MG63 (cell line): ENCODE measurements at regions not wholly inside any gene's neighbourhood (a gene's known extent, or its start where the extent isn't known, plus 50 kb on each side); places are given as distances from the start of the nearest gene placed in this dataset.

Source experiments
- DNase-seq: peaks from one replicate; pipeline ENCODE4 v3.0.0-alpha.2; 2020
- H3K27me3 ChIP-seq: fragments of 250-450 bp; sonication (Bioruptor Pico); 2 replicates; pipeline ENCODE4 v1.5.1; 2020; ENCODE audit warnings: mild to moderate bottlenecking, moderate library complexity
- H3K36me3 ChIP-seq: fragments of 250-450 bp; sonication (Bioruptor Pico); 2 replicates; pipeline ENCODE4 v1.5.1; 2020; ENCODE audit warnings: mild to moderate bottlenecking, moderate library complexity
- H3K4me3 ChIP-seq: fragments of 250-450 bp; sonication (Bioruptor Pico); 2 replicates; pipeline ENCODE4 v1.5.1; 2020; ENCODE audit warnings: mild to moderate bottlenecking, moderate library complexity
- H3K9me3 ChIP-seq: fragments of 250-450 bp; sonication (Bioruptor Pico); 2 replicates; pipeline ENCODE4 v1.5.1; 2020; ENCODE audit warnings: mild to moderate bottlenecking, moderate library complexity

GRCh38 chr2:145302451-145302850 lies 782.5 kb upstream of the ZEB2 start:
- DNase-seq, result no peak
- Histone ChIP-seq H3K27me3 (no peaks in the 10 kb centered on the region), H3K4me3 (no peak overlapping the region), H3K36me3 (no peaks in the 10 kb centered on the region), H3K9me3 (no peaks in the 10 kb centered on the region)

GRCh38 chr2:145299368-145299767 lies 779.4 kb upstream of the ZEB2 start:
- no peak overlapping the region for H3K4me3 ChIP-seq
- no peak for DNase-seq
- no peaks in the 10 kb centered on the region for H3K36me3 ChIP-seq
- no peaks in the 10 kb centered on the region for H3K9me3 ChIP-seq
- H3K27me3 ChIP-seq, result no peaks in the 10 kb centered on the region

GRCh38 chr2:145292166-145292565 lies 772.2 kb upstream of the ZEB2 start:
- Histone ChIP-seq H3K9me3 (no peaks in the 10 kb centered on the region), H3K27me3 (no peaks in the 10 kb centered on the region), H3K4me3 (no peak overlapping the region), H3K36me3 (no peaks in the 10 kb centered on the region)
- no peak for DNase-seq

GRCh38 chr2:145290986-145291385 lies 771.1 kb upstream of the ZEB2 start:
- DNase-seq, result no peak
- H3K4me3 ChIP-seq, result no peak overlapping the region
- no peaks in the 10 kb centered on the region for H3K9me3 ChIP-seq

GRCh38 chr2:145289946-145290345 lies 770.0 kb upstream of the ZEB2 start:
- H3K27me3 ChIP-seq, result no peaks in the 10 kb centered on the region
- H3K36me3 ChIP-seq, result no peaks in the 10 kb centered on the region
- DNase-seq, result no peak
- no peak overlapping the region for H3K4me3 ChIP-seq
- no peaks in the 10 kb centered on the region for H3K9me3 ChIP-seq

More at GRCh38 chr2:145290986-145291385, 771.1 kb upstream of the ZEB2 start:
- Histone ChIP-seq H3K27me3 (no peaks in the 10 kb centered on the region), H3K36me3 (no peaks in the 10 kb centered on the region)

- Histone ChIP-seq H3K4me3 (no peak overlapping the region), H3K36me3 (no peaks in the 10 kb centered on the region), H3K9me3 (no peaks in the 10 kb centered on the region), H3K27me3 (no peaks in the 10 kb centered on the region)
- no peak for DNase-seq
Observed at GRCh38 chr2:145288650-145289496, 769.0 kb upstream of the ZEB2 start.

GRCh38 chr2:145287736-145288135 lies 767.8 kb upstream of the ZEB2 start:
- Histone ChIP-seq H3K9me3 (no peaks in the 10 kb centered on the region), H3K27me3 (no peaks in the 10 kb centered on the region), H3K4me3 (no peak overlapping the region), H3K36me3 (no peaks in the 10 kb centered on the region)
- DNase-seq, result no peak

GRCh38 chr2:145286716-145287275 lies 766.9 kb upstream of the ZEB2 start:
- Histone ChIP-seq H3K27me3 (no peaks in the 10 kb centered on the region), H3K4me3 (no peak overlapping the region), H3K36me3 (no peaks in the 10 kb centered on the region), H3K9me3 (peaks cover 3% of the 10 kb centered on the region; the same call in 1 of the 2 replicates)
- no peak for DNase-seq

GRCh38 chr2:145284551-145284950 lies 764.6 kb upstream of the ZEB2 start:
- Histone ChIP-seq H3K36me3 (no peaks in the 10 kb centered on the region), H3K27me3 (no peaks in the 10 kb centered on the region), H3K9me3 (peaks cover 6% of the 10 kb centered on the region; the same call in 1 of the 2 replicates), H3K4me3 (no peak overlapping the region)
- peak; percentile 65 for DNase-seq

- Histone ChIP-seq H3K9me3 (peaks cover 6% of the 10 kb centered on the region; the same call in 1 of the 2 replicates), H3K4me3 (no peak overlapping the region), H3K36me3 (no peaks in the 10 kb centered on the region), H3K27me3 (no peaks in the 10 kb centered on the region)
- DNase-seq, result no peak
Observed at GRCh38 chr2:145283131-145283530, 763.2 kb upstream of the ZEB2 start.

GRCh38 chr2:145277922-145278321 lies 758.0 kb upstream of the ZEB2 start:
- DNase-seq, result no peak

GRCh38 chr2:145273840-145274239 lies 753.9 kb upstream of the ZEB2 start:
- no peak overlapping the region for H3K4me3 ChIP-seq
- H3K9me3 ChIP-seq, result 0 out of 2 replicates have a peak, but pooled peaks cover 2% of the 10 kb centered on the region
- DNase-seq, result peak; percentile 1
- no peaks in the 10 kb centered on the region for H3K36me3 ChIP-seq
- H3K27me3 ChIP-seq, result no peaks in the 10 kb centered on the region

More at GRCh38 chr2:145277922-145278321, 758.0 kb upstream of the ZEB2 start:
- Histone ChIP-seq H3K36me3 (no peaks in the 10 kb centered on the region), H3K27me3 (no peaks in the 10 kb centered on the region), H3K4me3 (no peak overlapping the region), H3K9me3 (peaks cover 6% of the 10 kb centered on the region; the same call in 1 of the 2 replicates)

GRCh38 chr2:145268931-145269330 lies 749.0 kb upstream of the ZEB2 start:
- H3K4me3 ChIP-seq, result no peak overlapping the region
- H3K36me3 ChIP-seq, result no peaks in the 10 kb centered on the region
- DNase-seq, result no peak
- no peaks in the 10 kb centered on the region for H3K27me3 ChIP-seq
- 0 out of 2 replicates have a peak, but pooled peaks cover 2% of the 10 kb centered on the region for H3K9me3 ChIP-seq

- Histone ChIP-seq H3K9me3 (0 out of 2 replicates have a peak, but pooled peaks cover under 1% of the 10 kb centered on the region), H3K4me3 (no peak overlapping the region), H3K36me3 (no peaks in the 10 kb centered on the region), H3K27me3 (no peaks in the 10 kb centered on the region)
- DNase-seq, result no peak
Observed at GRCh38 chr2:145267451-145267850, 747.5 kb upstream of the ZEB2 start.

- H3K27me3 ChIP-seq, result no peaks in the 10 kb centered on the region
- H3K9me3 ChIP-seq, result no peaks in the 10 kb centered on the region
- no peaks in the 10 kb centered on the region for H3K36me3 ChIP-seq
- no peak for DNase-seq
- no peak overlapping the region for H3K4me3 ChIP-seq
Observed at GRCh38 chr2:145265244-145265643, 745.3 kb upstream of the ZEB2 start.

- no peak for DNase-seq
- H3K4me3 ChIP-seq, result no peak overlapping the region
- H3K9me3 ChIP-seq, result no peaks in the 10 kb centered on the region
- H3K27me3 ChIP-seq, result no peaks in the 10 kb centered on the region
- H3K36me3 ChIP-seq, result no peaks in the 10 kb centered on the region
Observed at GRCh38 chr2:145260674-145261073, 740.8 kb upstream of the ZEB2 start.

- Histone ChIP-seq H3K4me3 (no peak overlapping the region), H3K27me3 (no peaks in the 10 kb centered on the region), H3K9me3 (no peaks in the 10 kb centered on the region), H3K36me3 (no peaks in the 10 kb centered on the region)
- DNase-seq, result no peak
Observed at GRCh38 chr2:145260081-145260480, 740.2 kb upstream of the ZEB2 start.
